GM21723 (cell line): ENCODE measurements at regions not wholly inside any gene's neighbourhood (a gene's known extent, or its start where the extent isn't known, plus 50 kb on each side); places are given as distances from the start of the nearest gene placed in this dataset.

Experiments used
- ATAC-seq: cut with Tn5 transposase; IDR thresholded peaks from one replicate; pipeline ENCODE4 v1.9.1; 2021; ENCODE audit warnings: mild to moderate bottlenecking, moderate library complexity; ENCODE audit not compliant: unreplicated experiment

DNA sequence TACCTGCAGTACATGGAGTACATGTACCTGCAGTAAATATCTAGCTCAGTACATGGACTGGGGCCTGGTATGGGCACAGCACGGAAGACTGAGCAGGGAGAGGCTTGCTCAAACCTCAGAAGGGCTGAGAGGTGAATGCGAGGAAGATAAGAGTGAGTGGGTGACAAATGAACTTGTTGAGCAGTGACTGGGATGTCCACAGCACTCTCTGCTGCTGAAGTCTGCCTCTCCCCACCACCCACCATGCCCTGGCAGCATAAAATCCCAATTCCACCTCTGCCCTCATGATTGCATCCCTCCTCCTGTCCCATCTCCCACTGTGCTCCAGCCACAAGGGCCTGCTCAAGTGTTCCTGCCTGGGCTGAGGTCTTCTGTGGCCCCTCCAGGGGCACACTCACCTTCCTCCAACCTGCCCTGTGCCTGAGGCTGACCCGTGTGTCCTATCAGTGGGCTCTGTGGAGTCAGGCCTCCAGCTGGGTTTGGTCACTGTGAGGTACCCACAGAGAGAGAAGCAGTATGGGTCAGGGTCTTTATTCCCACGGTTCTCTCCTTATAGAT is 114.2 kb downstream of the FOXD2 start:
- no peak for ATAC-seq

DNA sequence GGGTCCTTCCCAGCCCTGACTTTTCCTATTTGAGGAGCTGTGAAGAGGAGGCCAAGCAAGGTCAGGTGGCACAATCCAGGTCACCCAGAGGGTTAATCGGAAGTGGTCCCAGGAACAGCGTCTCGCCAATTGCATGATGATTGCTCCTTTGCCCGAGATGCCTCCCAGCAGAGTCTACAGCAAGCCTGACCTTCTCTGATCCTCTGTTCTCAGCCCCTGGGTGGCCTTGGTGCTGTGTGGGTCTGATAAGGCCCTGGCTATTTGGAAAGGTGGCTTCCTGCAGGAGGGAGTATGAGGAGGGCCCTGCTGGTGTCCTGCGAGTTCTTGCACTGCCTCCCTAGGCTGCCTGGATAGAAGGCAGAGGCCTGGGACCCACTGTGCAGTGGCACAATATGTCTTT is 116.2 kb downstream of the FOXD2 start:
- ATAC-seq: no peak

DNA sequence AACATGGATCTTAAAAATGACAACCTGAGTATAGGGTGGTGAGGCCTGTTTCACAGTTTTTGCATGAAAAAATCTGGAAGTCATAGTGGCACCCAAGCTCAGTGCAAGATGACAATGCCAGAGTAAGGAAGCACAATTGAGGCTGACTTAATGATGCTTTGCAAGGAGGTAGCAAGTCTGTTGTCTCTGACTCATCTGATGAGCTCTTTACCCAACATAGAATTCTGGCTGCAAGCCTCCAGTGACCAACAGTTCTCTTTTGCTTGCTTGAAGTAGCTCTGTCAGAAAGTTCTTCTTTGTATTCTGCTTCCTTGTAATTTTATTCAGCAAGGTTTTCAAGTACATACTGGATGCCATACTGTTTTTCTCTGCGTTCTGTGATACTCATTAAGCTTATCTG is 117.1 kb downstream of the FOXD2 start:
- ATAC-seq: no peak

- no peak for ATAC-seq
Measured at GRCh38 chr1:47555306-47555705, 117.5 kb downstream of the FOXD2 start.

GRCh38 chr1:47555841-47556560 is 118.2 kb downstream of the FOXD2 start:
- no peak for ATAC-seq

GRCh38 chr1:47557066-47557465 is 119.2 kb downstream of the FOXD2 start:
- ATAC-seq: no peak

- no peak for ATAC-seq
Measured at GRCh38 chr1:47558601-47559593, 121.1 kb downstream of the FOXD2 start.

GRCh38 chr1:47559944-47560695 is 122.3 kb downstream of the FOXD2 start:
- ATAC-seq: no peak

DNA sequence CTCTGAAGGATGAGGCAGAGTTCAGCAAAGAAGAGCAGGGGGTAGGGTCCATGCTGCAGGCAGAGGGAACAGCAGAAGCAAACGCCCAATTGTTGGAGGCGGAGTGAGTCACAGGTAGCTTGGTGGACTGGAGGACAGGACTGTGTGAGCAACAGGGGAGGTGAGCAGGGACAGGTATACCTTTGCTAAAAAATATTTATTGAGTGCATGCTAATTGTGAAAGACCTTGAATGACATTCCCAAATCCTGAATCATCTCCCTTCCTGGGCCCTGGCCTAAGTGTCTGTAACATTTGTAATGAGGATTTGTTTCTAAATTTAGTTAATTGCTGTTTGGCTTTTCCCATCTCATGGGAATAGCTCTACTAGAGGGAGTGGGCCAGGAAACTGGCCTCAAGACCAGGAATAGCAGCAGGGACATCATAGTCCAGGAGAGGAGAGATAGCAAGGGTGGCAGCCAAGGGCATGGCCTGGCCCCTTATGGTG is 123.7 kb downstream of the FOXD2 start:
- ATAC-seq: no peak

GRCh38 chr1:47562147-47562546 is 124.3 kb downstream of the FOXD2 start:
- no peak for ATAC-seq

GRCh38 chr1:47562799-47563198 is 125.0 kb downstream of the FOXD2 start:
- ATAC-seq: no peak

- no peak for ATAC-seq
Measured at GRCh38 chr1:47563201-47563600, 125.4 kb downstream of the FOXD2 start.

DNA sequence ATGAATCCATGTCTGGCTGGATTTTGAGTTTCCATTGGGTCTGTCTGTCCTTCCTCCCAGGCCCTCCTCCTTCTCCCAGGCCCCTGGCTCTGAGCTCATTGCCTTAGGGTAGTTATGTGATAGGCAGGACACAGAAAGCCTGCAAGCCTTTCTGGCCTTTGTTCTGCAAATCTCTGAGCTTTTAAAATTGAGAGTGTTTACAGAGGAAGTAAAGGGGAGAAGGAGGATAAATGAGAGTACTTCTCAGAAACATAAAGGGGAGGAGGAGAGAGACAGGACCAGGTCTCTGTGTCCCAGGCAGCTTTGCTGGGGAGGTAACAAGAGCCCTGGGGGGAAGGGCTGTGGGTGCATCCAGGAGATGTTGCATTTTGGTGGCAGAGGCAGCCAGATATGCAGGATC is 126.7 kb downstream of the FOXD2 start:
- ATAC-seq: no peak

- no peak for ATAC-seq
Measured at GRCh38 chr1:47565092-47565491, 127.2 kb downstream of the FOXD2 start.

DNA sequence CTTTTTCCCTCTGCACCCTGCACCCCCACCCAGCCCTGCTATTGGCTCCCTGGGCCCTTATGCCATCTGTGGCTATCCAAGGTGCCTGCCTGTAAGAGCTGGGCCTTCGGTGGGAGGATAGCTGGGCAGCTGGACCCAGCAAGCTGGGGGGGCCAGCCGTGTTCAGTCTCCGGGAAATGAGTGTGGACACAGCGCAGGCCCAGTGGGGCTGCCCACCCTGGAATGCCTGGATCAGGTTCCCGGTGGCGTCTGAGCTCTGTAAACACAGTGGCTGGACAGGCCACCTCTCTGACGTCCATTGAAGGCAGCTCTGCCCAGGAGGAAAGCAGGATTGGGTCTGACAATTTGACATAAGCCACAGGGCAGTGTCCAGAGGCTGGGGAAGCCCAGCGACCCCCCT is 127.8 kb downstream of the FOXD2 start:
- ATAC-seq: no peak

GRCh38 chr1:47568763-47569162 is 130.9 kb downstream of the FOXD2 start:
- no peak for ATAC-seq

GRCh38 chr1:47569261-47569660 is 131.4 kb downstream of the FOXD2 start:
- no peak for ATAC-seq

- no peak for ATAC-seq
Measured at GRCh38 chr1:47569681-47570470, 132.0 kb downstream of the FOXD2 start.

GRCh38 chr1:47571161-47571560 is 133.3 kb downstream of the FOXD2 start:
- no peak for ATAC-seq

DNA sequence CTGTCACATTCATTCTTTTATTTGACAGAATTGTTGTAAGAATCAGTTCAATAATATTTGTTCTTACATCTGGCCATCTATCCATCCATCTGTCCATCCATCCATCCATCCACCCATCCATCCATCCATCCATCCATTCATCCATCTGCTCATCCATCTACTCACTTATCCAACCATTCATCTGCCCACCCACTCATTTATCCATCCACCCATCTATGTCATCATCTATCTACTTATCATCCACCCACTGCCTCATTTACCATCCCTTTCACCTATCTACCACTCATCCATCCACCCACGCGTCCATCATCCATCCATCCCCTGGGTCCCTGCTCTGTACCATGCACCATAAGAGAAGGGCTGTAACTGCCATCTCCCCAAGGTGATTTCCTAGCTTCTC is 134.1 kb downstream of the FOXD2 start:
- ATAC-seq: no peak
